CD4-positive, alpha-beta T cell treated with Interleukin-10 for 1 hour (primary cell): ENCODE measurements at regions not wholly inside any gene's neighbourhood (a gene's known extent, or its start where the extent isn't known, plus 50 kb on each side); places are given as distances from the start of the nearest gene placed in this dataset.

Experiments used
- DNase-seq: peaks from one replicate; pipeline ENCODE4 v3.0.0-alpha.2; 2020

DNA sequence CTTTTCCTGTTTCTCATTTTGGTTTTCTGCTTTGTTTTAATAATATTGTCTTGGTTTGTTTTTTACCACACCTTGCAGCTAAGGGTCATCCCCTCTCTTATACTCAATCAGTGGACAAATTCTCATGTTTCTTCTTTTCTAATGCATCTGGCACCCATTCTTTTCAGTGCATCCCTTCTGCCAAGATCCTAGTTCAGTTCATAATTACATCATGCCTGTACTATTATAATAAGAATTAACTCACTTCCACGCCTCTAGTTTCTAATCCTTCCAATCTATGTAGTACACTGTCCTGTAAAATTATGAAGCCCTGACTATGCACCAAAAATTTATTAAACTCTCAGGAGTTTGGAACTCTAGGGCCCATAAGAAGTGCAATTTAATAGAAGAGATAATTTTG is 126.1 kb downstream of the FAT4 start:
- no peak for DNase-seq

DNA sequence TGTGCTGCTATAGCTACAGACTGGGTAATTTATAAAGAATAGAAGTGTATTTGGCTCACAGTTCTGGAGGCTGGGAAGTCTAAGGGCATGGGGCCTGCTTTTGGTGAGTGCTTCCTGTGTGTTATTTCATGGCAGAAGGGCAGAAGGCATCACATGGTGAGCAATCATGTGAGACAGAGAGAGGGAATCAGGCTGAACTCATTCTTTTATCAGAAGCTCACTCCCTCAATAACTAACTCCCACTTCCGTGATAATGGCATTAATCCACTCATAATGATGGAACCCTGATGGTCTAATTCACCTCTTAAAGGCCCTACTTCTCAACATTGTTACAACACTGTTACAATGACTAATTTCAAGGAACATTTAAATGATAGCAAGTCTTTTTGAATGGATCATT is 129.4 kb downstream of the FAT4 start:
- DNase-seq, result no peak

DNA sequence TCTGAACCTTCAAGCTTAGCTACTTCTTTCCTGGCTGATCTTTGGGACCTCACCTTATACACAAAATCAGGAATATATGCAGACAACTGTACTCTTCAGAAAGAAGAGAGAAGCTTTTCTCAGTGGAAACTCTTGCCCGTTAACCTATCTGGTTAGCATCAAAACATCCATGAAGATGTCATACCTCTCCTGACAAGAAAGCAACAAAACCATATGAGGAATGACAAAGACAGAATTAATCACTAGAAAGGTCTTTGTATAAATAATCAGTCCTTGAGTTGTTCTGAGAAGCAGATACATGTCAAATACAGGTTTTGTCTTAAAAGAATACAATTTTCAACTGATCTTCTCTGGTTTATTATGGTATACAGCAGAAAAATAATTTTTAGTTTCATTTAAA is 130.8 kb downstream of the FAT4 start:
- DNase-seq, result no peak

DNA sequence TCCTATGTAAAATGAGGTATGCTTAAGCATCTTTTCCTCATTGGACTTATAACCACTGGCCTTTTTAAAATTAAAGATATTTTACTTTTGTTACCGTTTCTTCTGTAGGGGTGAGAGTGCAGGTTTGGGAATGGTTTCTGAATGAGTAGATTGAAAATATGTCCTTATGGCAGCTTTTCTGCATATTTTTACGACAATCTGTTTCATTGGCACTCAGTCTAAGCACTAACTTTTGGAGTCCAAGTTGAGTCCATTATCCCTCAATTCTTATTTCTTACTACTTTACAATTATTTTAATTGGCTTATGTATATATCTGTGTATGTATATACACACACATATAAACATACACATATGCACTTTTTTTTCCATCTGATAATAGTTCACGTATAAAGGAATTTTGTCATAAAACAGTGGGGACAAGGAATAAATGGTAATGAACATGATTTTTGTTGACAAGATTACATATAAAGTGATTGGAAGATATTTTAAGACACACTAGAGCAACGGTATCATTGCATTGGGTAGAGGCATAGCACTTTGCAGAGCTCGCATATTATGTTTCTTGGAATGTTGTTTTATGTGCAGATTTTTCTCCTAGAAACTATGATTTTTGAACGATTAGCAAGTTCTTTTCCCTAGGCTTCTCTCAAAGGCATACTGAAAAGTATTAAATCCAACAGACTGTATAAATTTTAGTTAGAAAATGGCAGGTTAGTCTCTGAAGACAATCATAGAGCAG is 133.0 kb downstream of the FAT4 start:
- no peak for DNase-seq

DNA sequence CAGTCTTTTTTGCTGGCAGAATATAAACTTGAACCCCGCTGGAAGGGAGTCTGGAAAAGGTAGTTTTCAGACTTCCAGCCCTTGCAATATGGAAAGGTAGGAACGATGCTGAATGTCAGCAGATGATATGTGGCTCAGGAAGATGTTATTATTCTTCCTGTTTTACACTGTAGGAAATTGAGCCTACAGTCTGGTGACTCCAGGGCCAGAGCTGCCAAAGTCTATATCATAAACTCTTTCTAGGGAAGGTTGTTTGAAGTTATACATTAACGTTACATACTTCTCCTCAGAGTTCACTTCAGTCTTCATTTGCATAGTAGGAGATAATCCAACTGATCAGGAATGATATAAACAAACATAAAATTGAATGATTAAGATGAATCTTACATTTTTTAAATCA is 141.3 kb downstream of the FAT4 start:
- no peak for DNase-seq

DNA sequence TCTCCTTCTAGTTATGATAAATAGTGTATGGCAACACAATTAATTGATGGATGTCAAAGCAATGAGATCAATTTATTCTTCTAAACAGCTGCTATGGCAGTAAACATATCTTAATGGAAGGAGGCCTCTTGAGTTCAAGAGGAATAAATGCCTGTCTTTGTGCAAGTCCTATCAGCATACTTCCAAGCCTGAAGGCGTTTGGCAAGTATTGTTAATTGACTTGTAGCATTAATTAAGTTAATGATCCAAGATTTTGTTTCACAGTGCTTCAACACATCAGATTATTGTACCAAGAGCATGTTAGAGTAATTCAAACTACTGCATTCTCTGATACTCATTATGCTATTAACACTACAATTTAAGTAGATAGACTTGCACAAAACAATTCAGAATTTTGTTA is 144.8 kb downstream of the FAT4 start:
- DNase-seq, result no peak

DNA sequence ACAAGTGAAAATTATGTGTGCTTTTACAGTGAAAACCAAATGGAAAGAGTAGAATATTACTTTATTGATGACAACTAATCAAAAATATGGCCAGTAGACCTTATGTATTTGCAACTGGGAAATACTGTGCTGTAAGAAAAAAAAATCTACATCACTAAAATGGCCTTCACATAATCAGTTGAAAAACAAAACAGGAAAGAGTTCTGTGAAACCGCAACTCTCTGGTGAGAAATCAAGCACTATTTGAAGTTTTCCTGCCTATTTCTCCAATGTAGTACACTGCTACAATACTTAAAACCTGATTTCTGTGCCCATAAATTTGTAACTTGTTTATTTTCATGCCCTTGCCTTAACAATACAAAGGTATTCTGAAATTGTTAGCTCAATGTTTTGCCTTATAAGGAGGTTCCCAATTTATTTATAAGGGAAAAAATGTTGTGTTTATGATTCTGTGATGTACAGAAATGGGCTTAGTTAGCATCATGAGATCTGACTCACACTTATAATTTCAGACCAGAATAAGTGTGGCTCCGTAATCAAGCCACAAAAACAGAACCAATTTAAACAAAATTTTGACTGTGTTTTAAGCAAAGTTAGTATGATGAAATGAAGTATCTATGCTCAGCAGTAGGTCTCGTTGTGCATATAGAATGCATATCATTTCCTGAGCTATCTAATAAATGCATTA is 147.1 kb downstream of the FAT4 start:
- no peak for DNase-seq

DNA sequence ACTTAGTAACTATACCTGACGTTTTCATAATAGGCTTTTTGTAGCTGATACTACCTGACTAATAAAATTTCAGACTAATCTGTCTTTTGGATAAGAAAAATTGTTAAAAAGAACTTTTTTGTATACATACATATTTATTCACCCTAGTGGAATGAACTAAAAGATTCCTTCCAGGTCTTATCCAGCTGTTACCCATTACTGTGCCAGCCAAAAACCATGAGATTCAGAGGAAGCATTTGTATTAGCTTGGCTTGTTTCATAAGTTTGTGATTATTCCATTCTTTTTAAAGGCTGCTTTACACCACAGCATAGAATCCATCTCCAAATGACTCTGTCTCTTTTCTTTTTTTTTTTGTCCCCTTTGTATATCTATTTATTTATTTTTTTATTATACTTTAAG is 149.4 kb downstream of the FAT4 start:
- no peak for DNase-seq

DNA sequence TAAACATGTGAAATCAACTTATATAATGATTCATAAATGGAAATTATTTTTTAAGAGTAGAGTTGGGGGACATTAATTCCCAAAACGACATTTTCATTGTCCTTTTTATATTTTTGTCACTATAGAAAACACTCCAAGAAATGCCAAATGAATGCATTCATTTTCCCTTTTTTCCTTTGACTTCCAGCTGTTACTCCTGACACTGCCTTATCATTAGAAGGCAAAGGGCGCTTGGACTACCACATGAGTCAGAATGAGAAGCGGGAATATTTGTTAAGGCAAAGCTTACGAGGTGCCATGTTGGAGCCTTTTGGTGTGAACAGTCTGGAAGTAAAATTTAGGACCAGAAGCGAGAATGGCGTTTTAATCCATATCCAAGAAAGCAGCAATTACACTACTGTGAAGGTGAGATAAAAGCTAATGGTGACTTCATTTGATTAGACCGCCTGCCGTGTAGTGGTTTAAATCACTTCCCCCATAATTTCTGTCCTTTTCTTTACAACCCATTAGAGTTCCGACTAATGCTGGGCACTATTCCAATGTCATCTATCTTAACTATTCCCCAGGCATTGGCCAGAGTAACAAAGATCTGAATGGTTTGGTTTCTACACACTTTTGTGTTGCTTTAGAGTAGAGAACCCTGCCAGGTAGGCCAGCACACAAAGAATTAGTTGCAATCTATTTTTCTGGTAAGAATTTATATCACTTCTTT is 166.7 kb downstream of the FAT4 start:
- DNase-seq, result no peak

DNA sequence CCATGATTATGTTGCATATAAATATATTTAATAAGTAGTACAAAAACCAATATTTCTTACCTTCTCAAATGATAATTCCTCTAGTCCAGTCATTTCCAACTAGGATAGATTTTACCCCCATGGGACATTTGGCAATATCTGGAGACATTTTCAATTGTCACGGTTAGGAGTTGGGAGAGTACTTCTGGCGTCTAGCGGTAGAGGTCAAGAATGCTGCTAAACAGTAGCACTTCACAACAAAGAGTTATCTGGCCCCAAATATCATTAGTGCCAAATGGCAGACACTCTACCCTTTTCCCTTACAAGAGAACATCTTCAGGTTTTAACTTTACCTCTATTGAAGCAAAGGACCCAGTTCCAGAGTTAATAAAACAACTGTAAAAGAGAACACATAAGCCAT is 168.1 kb downstream of the FAT4 start:
- DNase-seq, result no peak

DNA sequence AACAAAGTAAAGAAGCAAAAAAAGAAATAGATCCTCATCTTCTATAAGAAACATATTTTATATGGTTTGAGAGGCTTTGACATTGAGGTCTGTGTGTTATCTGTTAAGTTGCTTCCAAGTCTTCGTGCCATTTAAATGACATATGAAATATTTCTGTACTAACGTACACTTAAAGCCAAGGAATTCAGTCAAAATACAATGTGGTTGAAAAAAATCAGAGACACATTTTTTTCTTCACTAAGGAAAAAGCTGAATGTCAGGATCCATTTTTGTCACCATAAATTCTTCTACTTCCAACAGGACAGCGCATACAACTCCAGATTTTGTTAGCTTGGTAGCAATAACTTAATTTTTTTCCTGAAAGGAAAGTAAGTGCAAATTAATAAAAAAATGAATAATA is 168.5 kb downstream of the FAT4 start:
- DNase-seq, result no peak

DNA sequence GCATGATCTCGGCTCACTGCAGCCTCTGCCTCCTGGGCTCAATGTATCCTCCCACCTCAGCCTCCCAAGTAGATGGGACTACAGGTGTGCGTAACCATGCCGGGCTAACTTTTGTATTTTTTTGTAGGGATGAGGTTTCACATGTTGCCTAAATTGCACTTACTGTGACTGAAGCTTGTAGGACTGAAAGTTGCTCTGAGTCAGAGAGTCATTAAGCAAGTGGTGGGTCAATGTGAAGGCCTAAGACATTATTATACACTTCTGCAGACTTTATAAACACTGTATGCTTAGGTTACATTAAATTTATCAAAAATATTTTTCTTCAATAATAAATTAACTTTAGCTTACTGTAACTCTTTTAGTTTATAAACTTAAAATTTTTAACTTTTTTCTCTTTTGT is 170.2 kb downstream of the FAT4 start:
- no peak for DNase-seq

DNA sequence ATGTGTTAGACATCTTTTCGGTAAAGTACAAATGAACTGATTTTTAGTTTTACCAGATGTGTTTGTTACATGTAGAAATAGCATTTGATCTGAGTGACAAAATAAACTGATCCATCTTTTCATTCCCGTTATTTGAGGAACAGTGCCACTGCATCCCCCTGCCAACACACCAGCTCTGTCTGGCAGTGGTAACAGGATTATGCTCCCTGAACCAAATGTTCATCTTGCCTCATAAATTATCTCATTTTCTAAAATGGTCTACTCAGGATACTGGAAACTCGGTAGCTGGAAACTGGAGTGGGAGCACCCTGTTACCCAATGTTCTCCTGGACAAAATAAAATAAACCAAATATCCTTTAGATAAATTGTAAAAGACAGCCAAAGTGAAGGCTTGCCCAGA is 171.6 kb downstream of the FAT4 start:
- DNase-seq, result no peak

DNA sequence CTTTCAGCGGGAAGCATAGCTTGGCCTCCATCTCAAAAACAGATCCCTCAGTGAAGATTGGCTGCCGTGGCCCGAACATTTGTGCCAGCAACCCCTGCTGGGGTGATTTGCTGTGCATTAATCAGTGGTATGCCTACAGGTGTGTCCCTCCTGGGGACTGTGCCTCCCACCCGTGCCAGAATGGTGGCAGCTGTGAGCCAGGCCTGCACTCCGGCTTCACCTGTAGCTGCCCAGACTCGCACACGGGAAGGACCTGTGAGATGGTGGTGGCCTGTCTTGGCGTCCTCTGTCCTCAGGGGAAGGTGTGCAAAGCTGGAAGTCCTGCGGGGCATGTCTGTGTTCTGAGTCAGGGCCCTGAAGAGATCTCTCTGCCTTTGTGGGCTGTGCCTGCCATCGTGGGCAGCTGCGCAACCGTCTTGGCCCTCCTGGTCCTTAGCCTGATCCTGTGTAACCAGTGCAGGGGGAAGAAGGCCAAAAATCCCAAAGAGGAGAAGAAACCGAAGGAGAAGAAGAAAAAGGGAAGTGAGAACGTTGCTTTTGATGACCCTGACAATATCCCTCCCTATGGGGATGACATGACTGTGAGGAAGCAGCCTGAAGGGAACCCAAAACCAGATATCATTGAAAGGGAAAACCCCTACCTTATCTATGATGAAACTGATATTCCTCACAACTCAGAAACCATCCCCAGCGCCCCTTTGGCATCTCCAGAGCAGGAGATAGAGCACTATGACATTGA is 175.4 kb downstream of the FAT4 start:
- DNase-seq, result no peak

DNA sequence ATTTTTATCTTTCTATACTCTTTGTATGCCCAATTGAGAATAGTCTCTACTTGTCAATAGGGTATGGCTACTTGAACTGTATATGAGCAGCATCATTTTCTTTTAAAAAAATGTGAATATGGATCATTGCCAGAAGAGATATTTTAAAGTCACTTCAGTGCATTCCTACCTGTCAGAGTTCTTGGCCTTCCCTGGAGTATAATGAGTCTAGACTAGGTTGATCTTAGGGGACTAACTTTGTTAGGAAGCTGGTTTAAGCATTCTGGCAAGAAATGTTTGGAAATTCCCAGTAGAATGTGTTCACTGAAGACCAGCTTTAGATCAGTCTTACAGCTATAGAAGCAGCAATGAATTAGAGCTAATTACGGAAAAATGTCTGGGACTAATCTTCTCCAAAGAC is 178.2 kb downstream of the FAT4 start:
- no peak for DNase-seq

DNA sequence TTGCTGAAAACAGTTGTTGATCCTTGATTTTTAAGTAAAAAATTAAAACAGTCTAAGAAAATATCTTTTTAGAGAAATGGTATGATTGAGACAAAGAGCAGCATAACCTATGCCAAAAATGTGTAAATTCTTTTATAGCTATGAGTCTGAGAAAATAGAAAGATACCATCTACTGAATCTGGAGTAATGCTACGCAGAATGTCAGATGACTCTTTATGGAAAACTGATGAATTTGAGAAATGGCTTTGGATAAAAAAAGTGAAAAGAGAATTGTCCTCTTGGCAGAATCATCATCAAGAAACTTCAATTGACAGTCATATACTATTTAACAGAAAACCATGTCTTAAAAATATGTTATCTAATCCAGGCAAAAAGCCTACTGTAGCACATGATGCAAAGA is 183.1 kb downstream of the FAT4 start:
- DNase-seq, result no peak

DNA sequence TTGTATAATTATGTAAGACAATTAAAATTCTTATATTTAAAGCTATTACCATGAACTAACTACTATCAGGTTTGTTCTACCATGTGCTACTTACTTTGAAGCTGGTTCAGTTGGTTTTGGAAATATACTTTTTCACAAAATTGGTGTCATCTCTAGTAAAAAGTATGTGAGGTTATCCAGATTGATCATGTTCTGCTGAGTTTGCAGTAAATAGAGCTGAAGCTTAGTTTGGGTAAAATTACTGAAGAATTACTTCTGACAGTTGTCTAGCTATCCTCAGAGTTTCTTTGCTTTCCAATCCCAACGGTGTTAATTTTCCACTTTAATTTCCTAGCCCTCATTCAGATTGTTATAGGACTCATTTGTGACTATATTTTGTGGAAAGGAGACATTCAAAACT is 184.2 kb downstream of the FAT4 start:
- no peak for DNase-seq

DNA sequence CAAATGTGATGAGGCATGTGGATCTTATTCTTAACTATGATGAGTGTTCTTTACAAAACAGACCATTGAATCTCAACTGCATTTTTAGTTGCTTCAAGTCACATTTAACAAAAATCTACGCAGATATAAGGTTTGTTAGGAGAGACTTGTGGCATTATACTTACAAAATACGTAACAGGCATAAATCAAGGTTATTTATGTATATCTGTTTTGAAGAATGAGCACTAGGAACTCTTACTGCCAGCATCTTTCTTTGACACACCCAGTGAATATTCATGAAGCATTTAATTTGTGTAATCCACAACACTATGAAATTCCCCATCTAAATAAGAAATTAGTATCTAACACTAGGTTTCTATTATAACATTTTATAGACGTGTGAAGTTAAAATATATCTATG is 186.3 kb downstream of the FAT4 start:
- DNase-seq, result no peak

DNA sequence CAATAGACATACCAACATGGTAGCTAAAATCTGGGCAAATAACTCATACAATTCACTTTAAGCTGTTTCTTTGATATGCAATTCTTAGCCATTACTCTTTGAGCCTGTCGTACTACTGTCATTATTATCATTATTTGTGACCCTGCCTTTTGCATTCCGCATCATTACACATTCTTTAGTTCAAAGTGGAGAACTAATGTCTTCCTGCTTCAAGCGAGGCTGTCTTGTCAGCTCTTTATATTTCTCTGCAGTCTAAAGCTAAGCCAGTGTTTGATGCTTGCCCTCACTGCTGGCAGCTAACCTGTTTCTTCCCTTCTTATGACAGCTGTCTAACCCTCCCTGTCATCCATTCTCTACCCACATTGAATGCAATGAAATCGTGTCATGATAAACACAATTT is 186.8 kb downstream of the FAT4 start:
- DNase-seq, result no peak

DNA sequence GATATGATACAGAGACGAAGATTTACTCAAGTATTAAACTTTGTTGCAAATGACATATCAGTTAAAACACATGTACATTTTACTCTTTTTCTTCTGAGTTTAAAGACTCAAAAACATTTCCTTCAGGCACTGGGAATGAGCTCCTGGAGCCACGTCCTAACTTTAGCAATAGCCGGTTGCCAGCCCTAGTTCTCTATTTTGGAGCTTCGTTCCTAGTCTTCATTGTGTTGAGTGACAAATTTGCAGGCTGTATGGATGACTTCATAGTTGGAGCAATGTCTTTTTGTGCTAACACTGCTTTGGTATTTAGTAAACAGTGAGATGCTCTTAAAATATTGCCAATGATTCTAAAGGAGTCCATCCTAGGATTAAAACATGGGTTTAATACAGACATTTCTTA is 190.9 kb downstream of the FAT4 start:
- DNase-seq, result no peak

DNA sequence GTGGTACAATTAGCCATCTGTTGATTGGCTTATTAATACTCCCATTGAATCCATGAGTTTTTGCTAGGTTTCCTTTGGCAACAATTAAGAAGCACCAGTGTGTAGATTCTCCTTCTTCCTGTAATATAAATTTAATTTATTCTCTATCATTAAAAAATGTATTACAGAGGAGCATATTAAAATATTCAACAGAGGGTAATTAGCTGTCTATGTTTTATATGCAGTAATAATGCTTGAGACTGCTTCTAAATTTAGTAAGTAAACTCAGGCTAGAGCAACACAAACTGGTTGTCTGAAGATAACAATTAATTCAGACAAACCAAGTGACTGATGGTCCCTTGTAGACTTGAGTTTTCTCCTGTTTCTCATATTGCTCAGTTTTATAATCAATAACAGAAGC is 192.4 kb downstream of the FAT4 start:
- DNase-seq, result no peak

DNA sequence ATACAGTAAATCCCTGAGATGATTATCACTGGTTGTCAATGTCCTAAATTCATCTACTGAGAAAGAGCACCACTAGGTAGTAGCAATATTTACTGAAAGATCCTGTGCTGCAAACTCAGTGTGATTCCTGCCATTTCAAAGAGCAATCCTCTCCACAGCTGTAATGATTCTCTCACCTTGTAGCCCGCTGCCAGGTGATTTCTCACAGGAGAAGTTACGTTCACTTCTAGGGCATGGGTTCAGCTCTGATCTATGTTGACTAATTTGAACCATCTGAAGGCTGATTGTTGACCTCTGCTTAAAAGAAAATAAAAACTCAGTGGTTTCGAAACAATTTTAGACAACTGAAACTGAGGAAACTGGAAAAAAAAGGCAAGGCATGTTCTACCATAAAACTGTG is 197.0 kb downstream of the FAT4 start:
- DNase-seq, result no peak

DNA sequence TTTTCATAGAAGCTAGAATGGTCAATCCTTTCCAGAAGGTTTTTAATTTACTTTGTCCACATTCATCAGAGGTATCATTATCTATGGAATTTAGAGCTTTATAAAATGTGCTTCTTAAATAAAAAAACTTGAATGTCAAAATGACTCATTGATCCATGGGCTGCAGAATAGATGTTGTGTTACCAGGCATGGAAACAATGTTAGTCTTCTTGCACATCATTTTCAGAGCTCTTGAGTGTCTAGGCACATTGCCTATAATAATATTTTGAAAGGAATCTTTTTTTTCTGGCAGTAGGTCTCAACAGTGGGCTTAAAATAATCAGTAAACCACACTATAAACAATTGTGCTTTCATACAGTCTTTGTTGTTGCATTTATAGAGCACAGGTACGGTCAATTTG is 200.3 kb downstream of the FAT4 start:
- DNase-seq, result no peak

DNA sequence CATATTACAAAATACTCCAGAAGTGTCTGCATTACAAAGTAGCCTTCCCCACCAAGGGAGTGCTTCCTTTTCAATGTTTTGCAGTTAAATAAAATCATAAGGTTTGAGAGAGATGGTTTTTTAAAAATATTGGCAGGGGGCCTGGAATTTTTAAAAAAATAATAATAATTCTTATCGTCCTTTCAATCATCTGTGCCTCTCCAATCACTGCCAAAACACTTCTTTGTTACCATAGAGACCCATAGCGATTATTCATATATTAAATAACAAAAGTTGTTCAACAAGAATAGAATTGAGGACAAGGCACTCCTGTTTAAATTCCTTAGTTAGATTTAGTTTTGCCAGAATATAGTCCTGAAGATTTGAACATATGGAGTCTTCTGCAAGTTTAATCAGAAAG is 203.1 kb downstream of the FAT4 start:
- DNase-seq, result no peak
